HG03060 (cell line): ENCODE measurements at regions not wholly inside any gene's neighbourhood (a gene's known extent, or its start where the extent isn't known, plus 50 kb on each side); places are given as distances from the start of the nearest gene placed in this dataset.

ENCODE experiments used
- ATAC-seq: cut with Tn5 transposase; IDR thresholded peaks from one replicate; pipeline ENCODE4 v1.9.1; 2021; ENCODE audit warnings: low read depth, moderate number of reproducible peaks; ENCODE audit not compliant: unreplicated experiment

DNA sequence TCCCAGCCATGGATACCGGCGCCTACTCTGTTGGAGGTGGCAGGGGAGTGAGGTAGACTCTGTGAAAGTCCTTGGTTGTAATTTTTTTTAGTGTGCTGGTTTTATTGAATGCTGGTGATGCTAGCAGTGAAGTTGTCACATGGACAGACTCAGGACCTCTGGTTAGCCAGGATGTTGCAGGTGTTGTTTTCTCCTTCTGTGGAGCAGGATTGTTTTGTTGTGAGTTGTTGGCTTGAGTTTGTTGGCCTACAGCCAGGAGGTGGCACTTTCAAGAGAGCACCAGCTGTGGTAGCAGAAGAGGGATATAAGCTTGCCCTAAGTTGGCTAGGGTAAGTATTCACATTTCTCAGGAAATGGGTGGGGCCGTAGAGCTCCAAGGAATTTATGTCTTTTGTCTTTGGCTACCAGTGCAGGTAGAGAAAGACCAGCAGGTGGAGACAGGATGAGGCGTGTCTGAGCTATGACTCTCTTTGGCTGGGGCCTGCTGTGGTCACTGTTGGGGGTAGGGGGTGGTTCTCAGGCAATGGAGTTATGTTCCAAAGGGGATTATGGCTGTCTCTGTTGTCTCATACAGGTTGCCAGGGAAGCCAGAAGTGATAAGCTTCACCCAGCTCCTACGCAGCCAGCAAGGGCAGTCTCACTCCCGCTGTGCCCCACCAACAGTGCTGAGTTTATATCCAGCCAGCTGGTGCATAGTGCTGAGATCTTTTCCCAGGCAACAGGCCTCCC lies 248.7 kb downstream of the TAF11L14 start:
- no peak for ATAC-seq

DNA sequence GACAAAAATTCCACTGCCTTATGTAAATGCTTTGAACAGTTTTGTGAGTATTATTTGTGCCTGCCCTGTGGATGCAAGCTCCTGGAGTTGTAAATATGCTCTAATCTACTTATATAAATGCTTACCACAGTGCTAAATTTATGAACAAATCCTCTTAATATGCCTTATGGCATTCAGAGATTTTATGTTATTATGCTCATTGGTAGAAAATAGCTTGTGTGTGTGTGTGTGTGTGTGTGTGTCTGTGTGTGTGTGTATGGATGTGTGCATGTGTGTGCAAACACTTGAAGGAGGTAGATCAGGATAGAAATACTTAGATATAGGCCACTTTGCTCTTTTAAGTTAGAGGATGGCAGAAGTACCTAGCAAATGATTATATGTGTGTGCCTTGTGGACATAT lies 253.9 kb downstream of the TAF11L14 start:
- ATAC-seq = no peak

DNA sequence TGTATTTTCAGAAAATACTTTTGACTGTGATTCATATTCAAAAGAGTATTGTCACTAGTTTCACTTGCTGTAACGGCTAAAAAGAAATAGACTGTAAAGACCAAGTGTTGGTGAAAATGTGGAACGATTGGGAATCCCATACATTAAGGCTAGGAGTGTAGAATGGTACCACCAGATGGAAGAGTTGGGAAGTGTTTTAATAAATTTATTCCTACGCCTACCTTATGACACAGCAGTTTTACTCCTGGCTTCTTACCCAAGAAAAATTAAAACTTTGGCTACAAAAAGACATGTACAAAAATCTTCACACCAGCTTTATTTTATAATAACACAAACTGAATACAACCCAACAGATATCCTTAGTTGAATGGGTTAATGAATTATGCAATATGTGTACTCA lies 256.2 kb downstream of the TAF11L14 start:
- no peak for ATAC-seq

DNA sequence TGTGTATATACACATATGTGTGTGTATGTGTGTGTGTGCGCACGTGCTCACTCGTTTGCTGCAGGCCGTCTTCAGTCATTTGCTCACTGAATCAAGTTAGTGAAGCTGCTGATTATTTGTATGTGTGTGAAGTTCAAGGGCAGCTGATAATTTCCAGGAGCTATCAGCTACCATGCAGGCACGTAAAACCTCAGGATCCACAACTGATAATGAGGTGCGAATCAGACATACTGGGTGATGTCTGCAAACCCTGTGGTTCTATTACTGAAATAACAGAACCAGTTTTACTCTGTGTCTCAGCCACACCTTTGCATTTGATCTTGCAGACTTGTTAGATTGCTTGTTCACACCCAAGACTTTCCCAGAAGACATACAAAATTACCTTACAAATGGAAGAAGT lies 257.6 kb downstream of the TAF11L14 start:
- no peak for ATAC-seq

DNA sequence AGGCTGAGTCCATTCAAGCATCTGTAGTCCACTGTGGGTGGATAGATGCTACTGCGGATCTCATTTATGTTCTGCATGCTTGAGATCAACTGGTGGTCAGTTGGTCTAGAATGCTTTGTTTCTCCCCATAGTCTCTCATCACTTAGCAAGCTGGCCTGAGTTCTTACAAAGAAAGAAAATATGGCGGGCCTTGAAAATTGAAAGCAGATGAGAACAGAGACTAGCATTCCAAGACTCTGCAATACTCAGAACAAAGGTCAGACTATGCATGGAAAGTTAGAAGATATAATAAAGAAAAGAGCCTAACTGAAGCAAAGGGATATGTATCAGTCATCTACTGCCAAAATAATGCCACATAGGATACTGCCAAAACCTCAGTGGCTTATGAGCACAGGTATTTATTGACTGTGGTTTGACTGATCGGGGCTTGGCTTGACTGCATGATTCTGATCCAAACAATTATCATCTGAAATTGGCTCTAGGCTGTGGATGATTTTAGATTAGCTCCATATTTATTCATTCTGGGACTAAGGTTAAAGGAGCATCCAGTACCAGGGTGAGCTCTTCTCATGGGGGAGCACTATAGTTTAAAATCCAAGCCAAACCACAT lies 258.9 kb downstream of the TAF11L14 start:
- no peak for ATAC-seq

DNA sequence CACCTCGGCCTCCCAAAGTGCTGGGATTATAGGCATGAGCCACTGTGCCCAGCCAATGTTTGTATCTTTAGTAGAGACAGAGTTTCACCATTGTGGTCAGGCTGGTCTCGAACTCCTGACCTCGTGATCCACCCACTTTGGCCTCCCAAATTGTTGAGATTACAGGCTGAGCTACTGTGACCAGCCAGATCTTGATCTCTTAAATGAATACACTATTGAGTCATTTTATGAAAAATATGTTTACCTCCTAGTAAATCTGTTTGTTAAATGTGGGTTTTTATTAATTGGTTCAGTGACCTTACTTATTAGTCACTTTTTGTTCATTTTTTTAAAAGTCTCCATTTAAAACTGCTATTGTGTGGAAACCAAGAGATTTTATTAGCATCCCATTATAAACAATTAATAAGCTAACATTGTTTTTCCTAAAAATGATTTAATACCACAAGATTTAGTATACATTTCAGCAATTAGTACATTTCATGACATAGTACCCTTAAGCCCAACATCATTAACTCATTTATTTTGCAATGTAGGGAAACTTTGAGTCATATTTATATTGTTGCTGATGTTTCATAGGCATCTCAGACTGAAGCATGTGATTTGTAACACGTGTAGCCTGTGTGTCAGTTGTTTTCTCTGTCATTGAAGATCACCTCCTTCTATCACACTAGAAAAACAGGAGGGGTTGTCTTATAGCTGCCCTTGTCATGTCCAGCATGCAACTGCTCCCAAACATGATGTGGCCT lies 261.2 kb downstream of the TAF11L14 start:
- no peak for ATAC-seq

DNA sequence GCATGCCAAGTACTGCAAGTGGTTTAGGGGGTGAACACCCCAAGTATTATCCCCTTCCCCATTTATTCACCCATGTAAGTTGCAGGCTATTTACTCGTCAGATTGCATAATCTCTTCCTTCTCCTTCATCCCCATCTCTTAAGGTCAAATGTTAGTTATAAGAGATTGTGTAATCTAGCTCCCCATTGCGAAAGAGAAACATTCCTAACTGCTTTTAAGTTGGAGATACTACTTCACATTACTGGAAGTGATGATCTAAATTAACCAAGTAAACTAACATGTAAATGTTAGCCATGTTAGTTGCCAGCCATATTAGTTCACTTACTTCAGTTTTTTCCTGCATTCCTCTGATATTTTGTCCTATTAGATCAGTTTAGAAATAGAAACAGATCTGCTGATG lies 262.3 kb downstream of the TAF11L14 start:
- ATAC-seq = no peak

DNA sequence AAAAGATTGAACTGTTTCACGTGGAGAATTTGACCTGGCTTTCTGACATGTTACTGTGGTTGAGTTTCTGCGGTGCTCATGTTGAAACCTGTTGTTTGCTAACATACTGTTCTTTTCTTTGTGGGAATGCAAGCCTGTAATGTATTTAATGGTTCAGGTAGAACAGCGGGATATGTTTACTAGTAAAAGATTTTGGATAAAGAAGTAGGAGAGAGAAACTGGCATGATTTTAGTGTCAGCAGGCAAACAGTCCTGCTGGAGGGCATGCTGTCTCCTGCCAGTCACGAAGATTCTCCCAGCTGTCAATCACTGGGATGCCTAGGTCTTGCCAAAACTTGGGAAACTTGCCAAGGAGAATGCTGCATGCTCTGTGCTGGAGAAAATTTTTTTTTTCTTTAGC lies 263.5 kb downstream of the TAF11L14 start:
- no peak for ATAC-seq

DNA sequence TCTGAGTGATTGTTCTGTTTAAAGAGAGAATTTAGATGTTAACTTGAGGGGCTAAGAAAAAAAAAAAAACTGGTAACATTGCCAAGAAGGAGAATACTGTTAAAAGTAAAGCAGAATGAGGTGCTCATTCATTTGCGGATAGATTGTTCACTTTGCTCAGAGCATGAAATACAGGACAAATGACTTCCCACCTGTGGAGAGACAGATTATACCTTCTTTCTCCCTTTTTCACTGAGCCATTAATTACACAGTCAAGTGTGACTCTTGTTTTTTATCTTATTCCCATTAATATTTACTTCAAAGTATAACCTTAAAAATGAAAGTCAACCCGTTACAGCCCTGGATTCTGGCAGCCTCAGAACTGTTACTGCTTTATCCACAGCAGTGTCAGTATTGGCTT lies 264.5 kb downstream of the TAF11L14 start:
- no peak for ATAC-seq

DNA sequence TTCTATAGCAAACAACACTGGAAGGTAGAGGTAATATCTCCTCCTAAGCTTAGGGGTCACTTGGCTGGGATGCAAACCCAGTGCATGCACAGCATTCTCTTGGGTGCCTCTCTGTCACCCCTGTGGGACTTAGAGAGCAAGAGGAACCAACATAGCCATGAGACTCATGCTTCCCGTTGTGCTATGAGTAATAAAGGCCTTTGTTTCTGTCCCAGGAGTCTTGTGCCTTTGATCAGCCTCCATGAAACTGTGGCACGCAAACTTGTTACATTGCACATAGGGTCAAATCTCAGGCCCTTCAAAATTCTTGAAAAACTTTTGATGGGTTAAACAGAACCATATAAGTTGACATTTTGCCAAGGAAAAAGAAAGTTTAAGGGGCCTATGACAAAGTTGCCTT lies 272.8 kb downstream of the TAF11L14 start:
- peak; percentile 86 for ATAC-seq

DNA sequence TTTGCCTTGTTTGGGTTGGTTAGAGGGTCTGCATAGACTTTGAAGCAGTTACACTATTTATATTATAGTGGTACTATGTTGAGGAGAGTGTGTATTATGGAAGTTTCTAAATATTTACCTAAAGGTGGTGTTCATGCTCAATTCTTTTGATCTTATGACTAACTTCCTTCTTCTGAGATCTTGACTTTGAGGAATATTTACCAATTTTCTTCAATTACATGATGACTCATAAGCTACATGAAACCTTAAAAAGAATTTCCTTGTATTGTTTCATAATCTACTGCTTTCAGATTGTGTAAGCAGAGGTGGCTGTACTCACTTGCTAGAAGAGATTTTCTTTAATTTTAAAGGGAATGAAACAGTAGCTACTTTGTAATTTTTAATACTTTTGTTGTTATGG lies 276.1 kb downstream of the TAF11L14 start:
- ATAC-seq = peak; percentile 61

DNA sequence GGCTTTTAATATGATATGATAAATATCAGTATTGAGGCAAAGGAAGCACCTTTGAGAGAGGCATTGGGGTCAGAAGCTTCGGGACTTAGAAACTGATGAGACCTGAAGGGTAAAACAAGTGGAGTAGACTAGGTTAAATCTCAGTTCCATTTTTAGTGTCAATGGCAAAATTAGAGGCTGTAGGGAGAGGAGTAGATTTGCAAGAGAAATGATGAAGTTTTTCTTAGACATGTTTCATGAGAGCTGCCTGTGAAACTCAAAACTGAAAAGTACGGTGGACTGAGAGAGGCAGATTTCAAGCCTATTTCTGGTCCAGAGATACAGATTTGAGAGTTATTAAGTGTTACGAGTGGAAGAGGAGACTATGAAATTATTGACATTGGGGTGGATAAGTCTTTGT lies 278.5 kb downstream of the TAF11L14 start:
- ATAC-seq = no peak

DNA sequence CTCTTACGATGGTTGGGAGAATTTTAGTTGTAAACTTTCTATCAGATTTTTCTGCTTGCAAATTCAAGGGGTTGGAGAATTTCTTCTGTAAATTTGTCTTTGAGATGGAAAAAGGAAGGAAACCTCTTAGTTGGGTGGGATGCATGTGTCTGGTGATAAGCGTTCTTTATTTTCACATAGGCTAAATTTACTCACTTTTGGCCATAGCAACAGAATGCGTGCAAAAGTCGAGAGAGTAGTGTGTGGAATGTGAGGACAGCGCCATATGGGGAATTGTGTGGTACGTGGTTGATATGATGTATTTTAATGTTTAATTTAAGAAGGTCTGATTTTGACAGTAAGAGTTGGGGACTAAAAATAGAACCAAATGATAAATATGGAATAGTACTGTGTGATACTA lies 282.2 kb downstream of the TAF11L14 start:
- no peak for ATAC-seq

DNA sequence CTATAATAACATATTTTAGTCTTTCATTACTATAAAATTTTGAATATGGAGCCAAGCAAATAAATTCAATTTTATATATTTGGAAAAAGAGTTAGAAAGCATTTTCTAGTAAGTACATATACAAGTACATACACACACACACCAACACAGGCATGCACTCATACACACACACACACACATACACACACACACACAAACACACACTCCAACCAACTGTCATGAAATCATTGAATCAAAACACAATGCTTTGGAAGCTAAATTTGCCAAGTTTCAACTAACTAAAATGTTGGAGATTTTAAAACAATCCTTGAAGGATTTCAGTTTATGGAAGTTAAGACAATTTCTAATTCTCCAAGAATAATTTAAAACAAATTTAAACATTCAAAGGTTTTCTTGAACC lies 283.2 kb downstream of the TAF11L14 start:
- ATAC-seq = no peak

DNA sequence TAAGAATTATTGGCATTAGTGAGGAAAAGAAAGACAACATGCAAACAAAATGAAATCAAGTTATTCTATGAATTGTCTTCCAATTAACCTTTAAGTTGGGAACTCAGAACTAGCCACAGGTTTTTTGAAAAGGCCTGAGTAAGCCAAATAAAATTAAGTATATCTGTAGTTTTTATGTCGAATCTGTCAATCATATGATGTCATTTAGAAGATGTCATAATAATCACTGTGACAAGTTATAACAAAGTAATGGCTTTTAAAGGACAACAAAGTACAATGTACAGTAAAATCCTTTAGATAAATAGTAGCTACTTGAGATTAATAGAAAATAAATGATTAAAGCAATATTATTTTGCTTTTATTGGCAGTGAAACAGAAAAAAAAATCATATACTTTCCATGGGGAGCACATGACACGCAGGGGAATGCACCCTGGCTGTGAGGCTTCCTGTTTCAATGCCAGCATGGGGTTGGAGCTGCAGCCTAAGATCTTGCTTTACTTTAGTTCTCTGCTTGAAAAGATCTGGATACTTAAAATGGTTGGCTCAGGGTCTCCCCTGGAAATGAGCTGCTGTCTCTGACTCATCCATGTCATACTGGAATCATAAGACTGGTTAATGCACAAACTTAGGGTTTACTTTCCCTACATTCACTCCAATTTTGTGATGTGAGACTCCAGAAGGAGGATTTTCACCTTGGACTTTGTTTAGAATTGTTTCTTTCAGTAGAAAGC lies 284.3 kb downstream of the TAF11L14 start:
- no peak for ATAC-seq

DNA sequence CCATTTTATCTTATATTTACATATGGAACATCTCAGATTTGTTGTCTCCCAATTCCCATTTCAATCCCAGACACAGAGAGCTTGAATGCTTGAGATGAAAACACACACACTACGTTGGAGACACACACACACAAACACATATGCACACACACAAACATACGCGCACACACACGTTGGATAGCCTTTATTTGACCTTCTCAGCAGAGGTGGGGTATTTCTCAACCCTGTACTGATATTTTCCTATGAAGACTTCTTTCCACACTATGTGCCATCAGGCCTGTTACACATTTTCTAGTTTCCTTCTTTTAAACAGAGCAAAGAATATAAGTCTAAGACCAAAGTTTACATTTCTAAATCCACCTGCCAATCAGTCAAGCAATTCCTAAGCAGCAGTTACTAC lies 291.0 kb downstream of the TAF11L14 start:
- ATAC-seq = no peak

DNA sequence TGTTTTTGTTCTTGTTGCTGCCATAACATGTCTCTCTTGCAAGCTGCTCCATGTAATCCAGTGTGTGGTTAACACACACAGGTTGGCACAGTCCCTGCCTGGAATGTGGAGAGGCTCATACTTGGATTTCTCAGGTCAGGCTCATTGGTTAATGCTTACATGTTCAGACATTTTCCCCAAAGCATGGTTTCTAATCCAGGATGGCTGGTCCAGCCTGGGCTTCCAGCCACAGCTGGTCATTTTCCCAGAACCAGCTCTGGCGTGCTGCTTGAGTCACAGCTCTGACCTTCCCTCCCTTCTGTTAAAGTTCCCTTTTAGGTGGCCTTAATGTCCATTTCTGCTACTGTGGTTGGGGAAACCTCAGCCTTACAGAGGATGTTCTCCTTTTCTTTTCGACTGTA lies 294.3 kb downstream of the TAF11L14 start:
- ATAC-seq = no peak

DNA sequence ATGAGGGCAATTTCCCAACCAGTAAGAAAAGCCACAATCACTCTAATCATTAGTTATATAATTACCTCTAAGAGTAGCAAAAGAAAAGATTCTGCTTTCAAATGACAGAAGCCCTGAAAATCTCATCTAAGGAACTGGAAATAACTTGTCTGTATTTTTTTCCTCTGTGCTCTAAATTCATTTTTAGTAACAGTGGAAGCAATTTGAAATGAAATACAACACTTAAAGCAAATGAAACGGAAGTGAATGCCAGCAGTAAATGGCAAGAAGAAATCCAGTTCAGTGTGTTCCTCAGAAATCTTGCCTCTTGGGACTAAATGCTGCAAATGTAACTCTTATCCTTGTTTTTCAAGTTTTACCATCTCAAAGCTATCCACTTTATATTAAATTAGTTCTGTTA lies 294.9 kb downstream of the TAF11L14 start:
- ATAC-seq = no peak

DNA sequence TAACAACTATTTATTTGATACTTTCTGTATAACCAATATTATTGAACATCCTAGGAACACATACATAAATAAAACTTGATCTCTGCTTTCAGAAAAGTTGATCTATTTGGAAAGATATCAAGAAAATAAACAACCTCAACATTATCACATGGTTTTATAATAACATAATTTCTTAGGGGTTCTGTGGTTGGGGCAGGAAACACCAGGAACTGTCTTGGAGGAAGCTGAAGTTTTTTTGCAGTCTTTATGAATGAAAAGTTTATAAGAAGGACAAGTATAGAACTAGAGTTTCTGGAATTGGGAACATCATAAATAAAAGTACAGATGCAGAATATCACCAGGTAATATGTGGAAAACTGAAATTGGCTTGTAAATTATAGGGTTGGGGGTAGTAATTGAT lies 296.1 kb downstream of the TAF11L14 start:
- ATAC-seq = no peak

DNA sequence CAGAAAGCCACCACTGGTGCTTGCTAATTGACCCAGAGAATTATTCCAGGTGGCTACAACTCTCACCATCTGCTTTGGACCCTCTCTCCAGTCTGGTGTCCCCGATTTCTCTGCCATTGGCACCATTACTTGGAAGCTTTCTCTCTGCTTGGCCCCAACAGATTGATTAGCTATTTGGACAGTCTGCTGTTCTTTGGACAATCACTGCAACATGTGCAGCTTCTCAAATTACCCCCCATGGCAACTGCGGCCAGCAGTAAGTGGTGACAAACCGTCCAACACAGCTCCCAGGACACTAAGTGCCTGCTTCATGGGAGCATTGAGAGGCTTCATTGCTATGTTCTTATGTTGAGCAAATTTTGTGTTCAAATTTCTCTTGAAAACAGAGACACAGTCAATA lies 309.8 kb downstream of the TAF11L14 start:
- ATAC-seq = no peak

DNA sequence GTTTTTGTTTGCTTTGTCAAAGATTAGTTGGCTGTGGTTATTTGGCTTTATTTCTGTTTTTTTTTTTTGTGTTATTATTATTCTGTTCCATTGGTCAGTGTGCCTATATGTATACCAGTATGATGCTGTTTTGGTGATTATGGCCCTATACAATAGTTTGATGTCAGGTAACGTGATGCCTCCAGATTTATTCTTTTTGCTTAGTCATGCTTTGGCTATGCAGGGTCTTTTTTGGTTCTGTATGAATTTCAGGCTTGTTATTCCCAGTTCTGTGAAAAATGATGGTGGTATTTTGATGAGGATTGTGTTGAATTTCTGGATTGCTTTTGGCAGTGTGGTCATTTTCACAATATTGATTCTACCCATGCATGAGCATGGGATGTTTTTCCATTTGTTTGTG lies 312.8 kb downstream of the TAF11L14 start:
- no peak for ATAC-seq
